Testis (tissue), 2 donors: ENCODE measurements at regions not wholly inside any gene's neighbourhood (a gene's known extent, or its start where the extent isn't known, plus 50 kb on each side); places are given as distances from the start of the nearest gene placed in this dataset.
A peak's percentile ranks its signal among the peaks of the same experiment; 100 is the strongest.
"Not testable (repeated sequence)": the region's sequence is repeated elsewhere in the genome, so short reads cannot be mapped to it uniquely, and the experiment has no call there.

Source experiments
- DNase-seq: peaks from one replicate; pipeline ENCODE4 v3.0.0-alpha.2; 2019
- H3K27ac ChIP-seq, 2 donors: fragments of 200-600 bp; sonication (generic); one replicate each; pipeline ENCODE4 v1.5.1; 2019
- H3K27me3 ChIP-seq: fragments of 200-600 bp; sonication (generic); one replicate; pipeline ENCODE4 v1.5.1; 2019
- H3K36me3 ChIP-seq: fragments of 200-600 bp; sonication (generic); one replicate; pipeline ENCODE4 v1.5.1; 2017; ENCODE audit warnings: low read depth; ENCODE audit errors: missing control alignments
- H3K4me1 ChIP-seq: fragments of 200-600 bp; sonication (generic); one replicate; pipeline ENCODE4 v1.5.1; 2019
- H3K4me3 ChIP-seq, 2 donors: fragments of 200-600 bp; sonication (generic); one replicate each; pipeline ENCODE4 v1.5.1; 2017 to 2019
- H3K9me3 ChIP-seq: fragments of 200-600 bp; sonication (generic); one replicate; pipeline ENCODE4 v1.5.1; 2017
- POLR2A ChIP-seq: fragments of 450-650 bp; IDR thresholded peaks from one replicate; pipeline ENCODE4 v1.6.1; 2017; ENCODE audit warnings: antibody characterized with exemption, mild to moderate bottlenecking, moderate library complexity
- WGBS, 2 donors: methylation state at CpG; one replicate each; pipeline ENCODE4 v1.1.5; 2018; 5-methylcytosine and 5-hydroxymethylcytosine counted together
- intact Hi-C: fragments of 100-400 bp; cut with DNase I; formaldehyde crosslinking; loops from one replicate; pipeline ENCODE4 v1.15.1; 2023; ENCODE audit warnings: low total_unique reads
- TF ChIP-seq, protein P1 (sequence below), 3 experiments: fragments of 450-650 bp in 2 of 3; fragments of 200-600 bp in 1 of 3; sonication (generic) in 1 of 3; IDR thresholded peaks; one replicate each; pipeline ENCODE4 v1.5.1; 2016 to 2019; ENCODE audit warnings: antibody characterized with exemption in 3 of 3, mild to moderate bottlenecking in 2 of 3, moderate library complexity in 1 of 3

GRCh38 chr20:29497261-29497671 lies 1760.2 kb upstream of the DEFB115 start:
- Histone ChIP-seq H3K4me1 (no peaks in the 10 kb centered on the region), H3K4me3 (peak overlapping the region; percentile 20 to 66), H3K9me3 (no peaks in the 10 kb centered on the region), H3K36me3 (no peaks in the 10 kb centered on the region), H3K27me3 (no peaks in the 10 kb centered on the region), H3K27ac (peak overlapping the region in 1 of 2 donors; percentile 73)
- intact Hi-C loops, result no loop called here
- WGBS, 2 donors, result 27 to 43% methylated on average over 38 to 39 of the region's 39 CpGs
- no peak for TF ChIP-seq POLR2A
- TF ChIP-seq, protein P1, sequence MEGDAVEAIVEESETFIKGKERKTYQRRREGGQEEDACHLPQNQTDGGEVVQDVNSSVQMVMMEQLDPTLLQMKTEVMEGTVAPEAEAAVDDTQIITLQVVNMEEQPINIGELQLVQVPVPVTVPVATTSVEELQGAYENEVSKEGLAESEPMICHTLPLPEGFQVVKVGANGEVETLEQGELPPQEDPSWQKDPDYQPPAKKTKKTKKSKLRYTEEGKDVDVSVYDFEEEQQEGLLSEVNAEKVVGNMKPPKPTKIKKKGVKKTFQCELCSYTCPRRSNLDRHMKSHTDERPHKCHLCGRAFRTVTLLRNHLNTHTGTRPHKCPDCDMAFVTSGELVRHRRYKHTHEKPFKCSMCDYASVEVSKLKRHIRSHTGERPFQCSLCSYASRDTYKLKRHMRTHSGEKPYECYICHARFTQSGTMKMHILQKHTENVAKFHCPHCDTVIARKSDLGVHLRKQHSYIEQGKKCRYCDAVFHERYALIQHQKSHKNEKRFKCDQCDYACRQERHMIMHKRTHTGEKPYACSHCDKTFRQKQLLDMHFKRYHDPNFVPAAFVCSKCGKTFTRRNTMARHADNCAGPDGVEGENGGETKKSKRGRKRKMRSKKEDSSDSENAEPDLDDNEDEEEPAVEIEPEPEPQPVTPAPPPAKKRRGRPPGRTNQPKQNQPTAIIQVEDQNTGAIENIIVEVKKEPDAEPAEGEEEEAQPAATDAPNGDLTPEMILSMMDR (IDR thresholded peaks at IDR 0.05), result no peak
- peak; percentile 88 for DNase-seq

GRCh38 chr20:29497684-29498083 lies 1759.8 kb upstream of the DEFB115 start:
- H3K27ac ChIP-seq, result peak overlapping the region in 1 of 2 donors; percentile 73
- H3K4me1 ChIP-seq, H3K27me3 ChIP-seq, H3K9me3 ChIP-seq, intact Hi-C loops, H3K36me3 ChIP-seq: not testable (repeated sequence)
- DNase-seq, result peak; percentile 21
- 39 to 44% methylated on average over 18 of the region's 18 CpGs for WGBS, 2 donors
- peak overlapping the region in 1 of 2 donors; percentile 66 for H3K4me3 ChIP-seq

GRCh38 chr20:29500738-29501137 lies 1756.7 kb upstream of the DEFB115 start:
- DNase-seq, H3K27ac ChIP-seq, intact Hi-C loops, H3K4me3 ChIP-seq, H3K27me3 ChIP-seq, H3K36me3 ChIP-seq, H3K4me1 ChIP-seq, H3K9me3 ChIP-seq: not testable (repeated sequence)
- 51 to 53% methylated on average over 3 of the region's 3 CpGs for WGBS, 2 donors

DNA sequence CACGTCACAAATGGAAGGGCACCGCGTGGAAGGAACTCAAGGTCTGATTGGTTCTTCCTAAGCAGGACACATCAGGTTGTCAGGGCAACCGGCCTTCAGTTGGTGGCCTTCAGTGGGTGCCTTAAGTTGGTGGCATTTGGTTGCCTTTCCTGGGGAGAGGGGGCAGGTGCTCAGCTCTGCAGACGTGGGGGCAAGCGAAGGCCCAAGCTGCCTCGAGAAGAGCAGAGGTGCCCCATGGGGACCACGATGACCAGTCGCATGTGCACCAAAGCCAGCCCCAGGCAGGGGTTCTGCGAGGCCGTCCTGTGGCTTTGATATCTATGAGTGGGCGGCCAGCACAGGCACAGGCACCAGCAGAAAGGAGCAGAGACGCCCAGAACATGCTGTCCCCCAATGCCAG lies 1742.8 kb upstream of the DEFB115 start:
- intact Hi-C loops, H3K4me1 ChIP-seq, H3K27ac ChIP-seq, H3K27me3 ChIP-seq, H3K36me3 ChIP-seq, H3K4me3 ChIP-seq, H3K9me3 ChIP-seq, DNase-seq: not testable (repeated sequence)
- WGBS, 2 donors, result 53 to 59% methylated on average over 13 of the region's 13 CpGs

DNA sequence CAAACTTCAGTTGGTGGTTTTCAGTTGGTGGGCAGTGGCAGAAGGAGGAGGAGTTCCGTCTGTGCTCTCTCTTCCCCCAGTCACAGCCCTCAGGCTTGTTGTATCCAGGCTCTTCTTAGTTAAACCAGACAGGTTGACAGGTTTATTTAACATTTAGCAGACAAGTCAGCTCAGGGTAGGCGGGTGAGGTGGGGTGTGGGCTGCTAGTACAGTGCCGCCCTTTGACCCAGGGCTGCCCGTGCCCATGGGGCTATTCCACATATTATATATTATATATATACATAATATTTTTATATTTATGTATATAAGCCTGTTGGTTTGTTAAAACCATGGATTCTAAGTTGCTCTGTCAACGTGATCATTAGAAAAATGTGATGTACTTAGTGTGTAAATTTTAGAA lies 1740.6 kb upstream of the DEFB115 start:
- intact Hi-C loops, H3K36me3 ChIP-seq, H3K4me3 ChIP-seq, H3K4me1 ChIP-seq, H3K27me3 ChIP-seq, DNase-seq, H3K9me3 ChIP-seq, H3K27ac ChIP-seq: not testable (repeated sequence)
- 55 to 57% methylated on average over 5 of the region's 5 CpGs for WGBS, 2 donors

- intact Hi-C loops, H3K27me3 ChIP-seq: not testable (repeated sequence)
- WGBS, 2 donors, result 31 to 33% methylated on average over 5 of the region's 5 CpGs
These were observed 1737.7 kb upstream of the DEFB115 start for GRCh38 chr20:29519610-29520241.

More at GRCh38 chr20:29519610-29520241, 1737.7 kb upstream of the DEFB115 start:
- H3K27ac ChIP-seq, DNase-seq, H3K4me1 ChIP-seq, H3K4me3 ChIP-seq, H3K9me3 ChIP-seq, H3K36me3 ChIP-seq: not testable (repeated sequence)
- TF ChIP-seq, protein P1 (IDR thresholded peaks at IDR 0.05), result peak in 2 of 3 experiments; percentile 8 to 49
